GM21367 (cell line): ENCODE measurements at regions not wholly inside any gene's neighbourhood (a gene's known extent, or its start where the extent isn't known, plus 50 kb on each side); places are given as distances from the start of the nearest gene placed in this dataset.

Experiments
- ATAC-seq: cut with Tn5 transposase; IDR thresholded peaks from one replicate; pipeline ENCODE4 v1.9.1; 2021; ENCODE audit not compliant: unreplicated experiment

- no peak for ATAC-seq
Measured at GRCh38 chr2:226408141-226408540, 391.5 kb downstream of the IRS1 start.

GRCh38 chr2:226407135-226407534 is 392.5 kb downstream of the IRS1 start:
- no peak for ATAC-seq

GRCh38 chr2:226405465-226405864 is 394.2 kb downstream of the IRS1 start:
- ATAC-seq = no peak

GRCh38 chr2:226403369-226403768 is 396.3 kb downstream of the IRS1 start:
- no peak for ATAC-seq

GRCh38 chr2:226399006-226399405 is 400.6 kb downstream of the IRS1 start:
- ATAC-seq = no peak

GRCh38 chr2:226398580-226398979 is 401.0 kb downstream of the IRS1 start:
- no peak for ATAC-seq

GRCh38 chr2:226396541-226396940 is 403.1 kb downstream of the IRS1 start:
- ATAC-seq = no peak

GRCh38 chr2:226387499-226387942 is 412.1 kb downstream of the IRS1 start:
- no peak for ATAC-seq

- ATAC-seq = no peak
Measured at GRCh38 chr2:226383461-226383860, 416.2 kb downstream of the IRS1 start.

- no peak for ATAC-seq
Measured at GRCh38 chr2:226380679-226381078, 418.9 kb downstream of the IRS1 start.

GRCh38 chr2:226378753-226379705 is 420.6 kb downstream of the IRS1 start:
- no peak for ATAC-seq

GRCh38 chr2:226376516-226377180 is 423.0 kb downstream of the IRS1 start:
- ATAC-seq = no peak

GRCh38 chr2:226366920-226367319 is 432.7 kb downstream of the IRS1 start:
- ATAC-seq = no peak

- ATAC-seq = no peak
Measured at GRCh38 chr2:226364217-226364616, 435.4 kb downstream of the IRS1 start.

GRCh38 chr2:226362980-226363379 is 436.6 kb downstream of the IRS1 start:
- no peak for ATAC-seq

- ATAC-seq = no peak
Measured at GRCh38 chr2:226360658-226361057, 439.0 kb downstream of the IRS1 start.

GRCh38 chr2:226358688-226359087 is 440.9 kb downstream of the IRS1 start:
- ATAC-seq = no peak

- no peak for ATAC-seq
Measured at GRCh38 chr2:226357816-226358215, 441.8 kb downstream of the IRS1 start.

- ATAC-seq = no peak
Measured at GRCh38 chr2:226355600-226355999, 444.0 kb downstream of the IRS1 start.

GRCh38 chr2:226354434-226354833 is 445.2 kb downstream of the IRS1 start:
- ATAC-seq = no peak

GRCh38 chr2:226352941-226353560 is 446.6 kb downstream of the IRS1 start:
- ATAC-seq = no peak

GRCh38 chr2:226351711-226352110 is 447.9 kb downstream of the IRS1 start:
- ATAC-seq = no peak
